IMR-90 (cell line): ENCODE measurements at regions not wholly inside any gene's neighbourhood (a gene's known extent, or its start where the extent isn't known, plus 50 kb on each side); places are given as distances from the start of the nearest gene placed in this dataset.

ENCODE experiments used
- ATAC-seq: fragments of 200-7000 bp; cut with Tn5 transposase; 2 replicates; pipeline ENCODE4 v1.9.1; 2020; ENCODE audit warnings: low read depth, mild to moderate bottlenecking, moderate library complexity
- BruUV-seq: library from RNA; stranded (reverse); fragments of 400-500 nt; replicated peaks from 2 replicates; lab custom pipeline; 2021; lab: Mats Ljungman, UMichigan
- CTCF ChIA-PET: fragments of 300-600 bp; formaldehyde crosslinking; extraction: SDS; loops from one replicate; lab custom pipeline; 2021; ENCODE audit warnings: antibody characterized with exemption; lab: Yijun Ruan, JAX
- POLR2A ChIA-PET: fragments of 300-600 bp; sonication (Branson Sonifier 250); formaldehyde crosslinking; loops from one replicate; lab custom pipeline; 2022; ENCODE audit warnings: antibody characterized with exemption; ENCODE audit not compliant: unreplicated experiment; lab: Charles Lee
- DNase-seq: peaks from one replicate; pipeline ENCODE4 v3.0.0; 2013
- H2AFZ ChIP-seq: replicated peaks from 2 replicates; pipeline ENCODE3; 2013; ENCODE audit warnings: low read length, mild to moderate bottlenecking; ENCODE audit not compliant: poor library complexity
- H2AK5ac ChIP-seq: 2 replicates; pipeline ENCODE4 v1.6.1; 2013; ENCODE audit warnings: low read depth, low read length, inconsistent platforms
- H2AK9ac ChIP-seq: replicated peaks from 2 replicates; pipeline ENCODE3; 2013; ENCODE audit warnings: mild to moderate bottlenecking, low read depth, low read length, moderate library complexity; ENCODE audit not compliant: poor library complexity
- H2BK120ac ChIP-seq: 2 replicates; pipeline ENCODE4 v1.6.1; 2013; ENCODE audit warnings: low read depth, low read length, inconsistent platforms
- H2BK15ac ChIP-seq: 3 replicates; pipeline ENCODE4 v1.6.1; 2013; ENCODE audit warnings: low read depth, low read length, inconsistent platforms
- H2BK20ac ChIP-seq: 2 replicates; pipeline ENCODE4 v1.6.1; 2013; ENCODE audit warnings: low read depth, mild to moderate bottlenecking, inconsistent platforms, low read length, moderate library complexity
- H2BK5ac ChIP-seq: 2 replicates; pipeline ENCODE4 v1.6.1; 2013; ENCODE audit warnings: mild to moderate bottlenecking, low read depth, low read length, inconsistent platforms; ENCODE audit not compliant: poor library complexity, severe bottlenecking
- H3K14ac ChIP-seq: replicated peaks from 2 replicates; pipeline ENCODE4 v1.6.1; 2013; ENCODE audit warnings: low read depth, low read length, inconsistent platforms
- H3K18ac ChIP-seq: 2 replicates; pipeline ENCODE4 v1.6.1; 2013; ENCODE audit warnings: low read depth, low read length, control low read depth
- H3K23ac ChIP-seq: 2 replicates; pipeline ENCODE4 v1.6.1; 2013; ENCODE audit warnings: low read depth, low read length, inconsistent platforms
- H3K27ac ChIP-seq: 2 replicates; pipeline ENCODE4 v1.5.1; 2013; ENCODE audit warnings: mild to moderate bottlenecking, control low read depth, low read length; ENCODE audit not compliant: insufficient read depth
- H3K27me3 ChIP-seq: 2 replicates; pipeline ENCODE4 v1.6.1; 2013; ENCODE audit warnings: low read length; ENCODE audit not compliant: control insufficient read depth, insufficient read depth
- H3K36me3 ChIP-seq: 2 replicates; pipeline ENCODE4 v1.6.1; 2013; ENCODE audit warnings: low read length, mixed read lengths; ENCODE audit not compliant: control insufficient read depth, insufficient read depth
- H3K4ac ChIP-seq: 2 replicates; pipeline ENCODE4 v1.6.1; 2013; ENCODE audit warnings: low read depth, low read length, inconsistent platforms
- H3K4me1 ChIP-seq: 2 replicates; pipeline ENCODE4 v1.6.1; 2013; ENCODE audit warnings: low read length, mixed read lengths; ENCODE audit not compliant: control insufficient read depth, insufficient read depth
- H3K4me2 ChIP-seq: 2 replicates; pipeline ENCODE4 v1.6.1; 2013; ENCODE audit warnings: low read depth, mild to moderate bottlenecking, control low read depth, low read length, moderate library complexity
- H3K4me3 ChIP-seq: 2 replicates; pipeline ENCODE4 v1.5.1; 2013; ENCODE audit warnings: low read depth, mild to moderate bottlenecking, control low read depth, low read length, moderate library complexity; ENCODE audit not compliant: insufficient read depth
- H3K56ac ChIP-seq: 2 replicates; pipeline ENCODE4 v1.6.1; 2013; ENCODE audit warnings: low read length, inconsistent platforms; ENCODE audit not compliant: insufficient read depth; ENCODE audit errors: extremely low read depth
- H3K79me1 ChIP-seq, 2 experiments: 2 replicates each; pipeline ENCODE4 v1.6.1; 2013; ENCODE audit warnings: low read length in 2 of 2, inconsistent platforms in 1 of 2, low read depth in 1 of 2
- H3K9ac ChIP-seq: 2 replicates; pipeline ENCODE4 v1.6.1; 2013; ENCODE audit warnings: low read depth, low read length, control low read depth
- H3K9me1 ChIP-seq: 2 replicates; pipeline ENCODE4 v1.6.1; 2013; ENCODE audit warnings: low read length, inconsistent platforms; ENCODE audit not compliant: insufficient read depth
- H3K9me3 ChIP-seq: 2 replicates; pipeline ENCODE4 v1.6.1; 2013; ENCODE audit warnings: low read length; ENCODE audit not compliant: control insufficient read depth, insufficient read depth
- H4K20me1 ChIP-seq: 2 replicates; pipeline ENCODE4 v1.6.1; 2013; ENCODE audit warnings: low read length, inconsistent platforms; ENCODE audit not compliant: insufficient read depth
- H4K5ac ChIP-seq: 2 replicates; pipeline ENCODE4 v1.6.1; 2013; ENCODE audit warnings: mild to moderate bottlenecking, low read depth, low read length, control low read depth
- H4K8ac ChIP-seq, 2 experiments: 2 replicates each; pipeline ENCODE4 v1.6.1; 2013; ENCODE audit warnings: low read depth in 2 of 2, low read length in 2 of 2, control low read depth in 1 of 2, inconsistent platforms in 1 of 2
- H4K91ac ChIP-seq: 2 replicates; pipeline ENCODE4 v1.6.1; 2013; ENCODE audit warnings: low read depth, low read length, inconsistent platforms; ENCODE audit not compliant: insufficient read depth
- BHLHE40 ChIP-seq: fragments of 150-350 bp; IDR thresholded peaks from 2 replicates; pipeline ENCODE4 v1.6.1; 2016; ENCODE audit warnings: mild to moderate bottlenecking, low read depth, low read length
- CEBPB ChIP-seq: IDR thresholded peaks from 2 replicates; pipeline ENCODE4 v1.6.1; 2012; ENCODE audit warnings: low read depth, low read length, improper control_type of control experiment
- CHD1 ChIP-seq: IDR thresholded peaks from 2 replicates; pipeline ENCODE4 v1.6.1; 2012; ENCODE audit warnings: low read depth, low read length, improper control_type of control experiment
- CTCF ChIP-seq: conservative IDR thresholded peaks from 2 replicates; pipeline ENCODE4 v1.5.1; 2012; ENCODE audit warnings: mild to moderate bottlenecking, low read depth, low read length, improper control_type of control experiment
- MAFK ChIP-seq: IDR thresholded peaks from 2 replicates; pipeline ENCODE4 v1.6.1; 2012; ENCODE audit warnings: low read depth, low read length, improper control_type of control experiment
- MAZ ChIP-seq: IDR thresholded peaks from 2 replicates; pipeline ENCODE4 v1.6.1; 2012; ENCODE audit warnings: low read depth, mild to moderate bottlenecking, low read length, improper control_type of control experiment, moderate library complexity, borderline replicate concordance
- MXI1 ChIP-seq: IDR thresholded peaks from 2 replicates; pipeline ENCODE4 v1.6.1; 2012; ENCODE audit warnings: low read depth, mild to moderate bottlenecking, low read length, moderate library complexity, borderline replicate concordance
- NFE2L2 ChIP-seq: fragments of 150-350 bp; IDR thresholded peaks from 2 replicates; pipeline ENCODE4 v1.6.1; 2016; ENCODE audit warnings: low read depth, mild to moderate bottlenecking, low read length
- POLR2A ChIP-seq: IDR thresholded peaks from 2 replicates; pipeline ENCODE4 v1.6.1; 2012; ENCODE audit warnings: mild to moderate bottlenecking, low read depth, low read length
- RAD21 ChIP-seq: IDR thresholded peaks from 2 replicates; pipeline ENCODE4 v1.6.1; 2012; ENCODE audit warnings: low read length, improper control_type of control experiment
- RCOR1 ChIP-seq: IDR thresholded peaks from 2 replicates; pipeline ENCODE4 v1.6.1; 2012; ENCODE audit warnings: mild to moderate bottlenecking, low read length, improper control_type of control experiment; ENCODE audit not compliant: insufficient replicate concordance
- RFX5 ChIP-seq: IDR thresholded peaks from 2 replicates; pipeline ENCODE4 v1.8.0; 2012; ENCODE audit warnings: low read depth, mild to moderate bottlenecking, low read length, moderate library complexity
- SMC3 ChIP-seq: fragments of 150-350 bp; IDR thresholded peaks from 2 replicates; pipeline ENCODE4 v1.6.1; 2016; ENCODE audit warnings: low read depth, mild to moderate bottlenecking, antibody characterized with exemption, low read length, moderate library complexity
- USF2 ChIP-seq: fragments of 150-350 bp; IDR thresholded peaks from 2 replicates; pipeline ENCODE4 v1.6.1; 2017; ENCODE audit warnings: mild to moderate bottlenecking, antibody characterized with exemption, low read length, low read depth
- WGBS, 2 experiments: methylation state at CpG; one replicate each; pipeline versions ENCODE4 v1.1.5 to v1.1.7; 2013; ENCODE audit warnings: missing lambda C conversion rate in 2 of 2; ENCODE audit not compliant: insufficient read length in 1 of 2; ENCODE audit errors: extremely low coverage in 2 of 2; 5-methylcytosine and 5-hydroxymethylcytosine counted together
- dilution Hi-C: fragments of 300-500 bp; cut with HindIII; formaldehyde crosslinking; loops from one replicate; pipeline ENCODE4 v1.14.3; 2018; ENCODE audit warnings: low sequenced_read_pairs; ENCODE audit not compliant: unreplicated experiment
- in situ Hi-C: fragments of 300-500 bp; cut with MboI; formaldehyde crosslinking; loops from 3 replicates; pipeline ENCODE4 v1.14.3; 2019; ENCODE audit warnings: low sequenced_read_pairs, inconsistent platforms, mixed read lengths
- intact Hi-C: fragments of 100-400 bp; cut with micrococcal nuclease; formaldehyde crosslinking; loops from 2 replicates; pipeline ENCODE4 v1.10.0; 2022

GRCh38 chr5:6194261-6194875 is 184.0 kb downstream of the MED10 start:
- Histone ChIP-seq H3K9me1 (no peaks in the 10 kb centered on the region), H3K9me3 (peaks cover 19% of the 10 kb centered on the region), H4K8ac (no peak overlapping the region), H4K91ac (no peak overlapping the region), H3K23ac (no peak overlapping the region), H3K27ac (no peak overlapping the region), H3K27me3 (no peaks in the 10 kb centered on the region), H2BK120ac (no peak overlapping the region), H3K18ac (no peak overlapping the region), H2AK9ac (no peak overlapping the region), H3K4me2 (no peak overlapping the region), H3K4me3 (no peak overlapping the region), H3K4ac (no peak overlapping the region), H2BK20ac (no peak overlapping the region), H4K5ac (no peak overlapping the region), H3K56ac (no peak overlapping the region), H2BK15ac (no peak overlapping the region), H3K9ac (no peak overlapping the region), H2AFZ (no peak overlapping the region), H2BK5ac (no peak overlapping the region), H3K36me3 (no peaks in the 10 kb centered on the region), H3K4me1 (no peaks in the 10 kb centered on the region), H4K20me1 (no peaks in the 10 kb centered on the region), H3K79me1 (no peaks in the 10 kb centered on the region), H3K14ac (no peak overlapping the region), H2AK5ac (no peak overlapping the region)
- BruUV-seq: no TSS peak
- ATAC-seq (no peak), DNase-seq (no peak)
- ChIA-PET CTCF (no interaction called here), POLR2A (no interaction called here)
- intact Hi-C loops (no loop called here), in situ Hi-C loops (no loop called here), dilution Hi-C loops (no loop called here)
- 67% methylated on average over 10 of the region's 13 CpGs; no CpG with 5 or more reads in 1 of the 2 experiments for WGBS, 2 experiments
- TF ChIP-seq CEBPB (no peak), USF2 (no peak), MAFK (no peak), NFE2L2 (no peak), SMC3 (no peak), MXI1 (no peak), CHD1 (no peak), MAZ (no peak), RFX5 (no peak), BHLHE40 (no peak), RCOR1 (no peak), RAD21 (no peak), CTCF (no peak), POLR2A (no peak)
